Prostate gland (tissue), 2 donors: ENCODE measurements at regions not wholly inside any gene's neighbourhood (a gene's known extent, or its start where the extent isn't known, plus 50 kb on each side); places are given as distances from the start of the nearest gene placed in this dataset.

Experiments used
- CTCF ChIP-seq, 4 experiments: fragments of 200-600 bp in 2 of 4; fragments of 450-650 bp in 2 of 4; sonication (generic) in 2 of 4; IDR thresholded peaks; 1 replicate in 3 of 4; 2 replicates in 1 of 4; pipeline ENCODE4 v1.5.1; 2016 to 2019; ENCODE audit warnings: antibody characterized with exemption in 4 of 4, mild to moderate bottlenecking in 2 of 4, moderate library complexity in 2 of 4
- POLR2AphosphoS5 ChIP-seq: sonication (generic); formaldehyde crosslinking; IDR thresholded peaks from one replicate; pipeline ENCODE4 v1.6.1; 2017; ENCODE audit warnings: antibody characterized with exemption

GRCh38 chr7:12803542-12803941, 116.1 kb downstream of the ARL4A start:
- no peak for TF ChIP-seq CTCF (IDR thresholded peaks at IDR 0.05)
- TF ChIP-seq POLR2AphosphoS5, result peak; percentile 12
